ENCODE measurements at regions not wholly inside any gene's neighbourhood (a gene's known extent, or its start where the extent isn't known, plus 50 kb on each side); places are given as distances from the start of the nearest gene placed in this dataset.

DNA sequence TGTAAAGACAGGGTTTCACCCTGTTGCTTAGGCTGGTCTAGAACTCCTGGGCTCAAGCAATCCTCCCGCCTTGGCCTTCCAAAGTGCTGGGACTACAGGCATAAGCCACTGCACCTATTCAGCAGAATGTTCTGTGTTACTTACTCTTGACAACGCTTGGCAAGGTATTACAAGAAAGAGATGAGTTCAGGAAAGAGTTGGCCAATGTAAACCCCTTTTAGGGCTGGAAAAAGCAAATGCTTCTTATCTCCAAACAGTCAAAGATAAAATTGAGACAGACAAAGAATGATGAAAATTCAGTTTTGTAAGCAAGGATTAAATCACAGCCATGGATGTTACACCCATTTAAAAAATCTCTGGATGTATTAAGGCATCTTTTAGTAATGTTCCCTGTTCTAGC is 114.0 kb upstream of the PODXL start:
- TF ChIP-seq, protein P1, sequence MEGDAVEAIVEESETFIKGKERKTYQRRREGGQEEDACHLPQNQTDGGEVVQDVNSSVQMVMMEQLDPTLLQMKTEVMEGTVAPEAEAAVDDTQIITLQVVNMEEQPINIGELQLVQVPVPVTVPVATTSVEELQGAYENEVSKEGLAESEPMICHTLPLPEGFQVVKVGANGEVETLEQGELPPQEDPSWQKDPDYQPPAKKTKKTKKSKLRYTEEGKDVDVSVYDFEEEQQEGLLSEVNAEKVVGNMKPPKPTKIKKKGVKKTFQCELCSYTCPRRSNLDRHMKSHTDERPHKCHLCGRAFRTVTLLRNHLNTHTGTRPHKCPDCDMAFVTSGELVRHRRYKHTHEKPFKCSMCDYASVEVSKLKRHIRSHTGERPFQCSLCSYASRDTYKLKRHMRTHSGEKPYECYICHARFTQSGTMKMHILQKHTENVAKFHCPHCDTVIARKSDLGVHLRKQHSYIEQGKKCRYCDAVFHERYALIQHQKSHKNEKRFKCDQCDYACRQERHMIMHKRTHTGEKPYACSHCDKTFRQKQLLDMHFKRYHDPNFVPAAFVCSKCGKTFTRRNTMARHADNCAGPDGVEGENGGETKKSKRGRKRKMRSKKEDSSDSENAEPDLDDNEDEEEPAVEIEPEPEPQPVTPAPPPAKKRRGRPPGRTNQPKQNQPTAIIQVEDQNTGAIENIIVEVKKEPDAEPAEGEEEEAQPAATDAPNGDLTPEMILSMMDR (IDR thresholded peaks at IDR 0.05; ENCODE audit: low read depth, low read length): no peak
- no peak for TF ChIP-seq EZH2phosphoT487 (IDR thresholded peaks at IDR 0.05; ENCODE audit: low read depth)

Measured in OCI-LY3 (cell line).